ENCODE measurements at regions not wholly inside any gene's neighbourhood (a gene's known extent, or its start where the extent isn't known, plus 50 kb on each side); places are given as distances from the start of the nearest gene placed in this dataset.

DNA sequence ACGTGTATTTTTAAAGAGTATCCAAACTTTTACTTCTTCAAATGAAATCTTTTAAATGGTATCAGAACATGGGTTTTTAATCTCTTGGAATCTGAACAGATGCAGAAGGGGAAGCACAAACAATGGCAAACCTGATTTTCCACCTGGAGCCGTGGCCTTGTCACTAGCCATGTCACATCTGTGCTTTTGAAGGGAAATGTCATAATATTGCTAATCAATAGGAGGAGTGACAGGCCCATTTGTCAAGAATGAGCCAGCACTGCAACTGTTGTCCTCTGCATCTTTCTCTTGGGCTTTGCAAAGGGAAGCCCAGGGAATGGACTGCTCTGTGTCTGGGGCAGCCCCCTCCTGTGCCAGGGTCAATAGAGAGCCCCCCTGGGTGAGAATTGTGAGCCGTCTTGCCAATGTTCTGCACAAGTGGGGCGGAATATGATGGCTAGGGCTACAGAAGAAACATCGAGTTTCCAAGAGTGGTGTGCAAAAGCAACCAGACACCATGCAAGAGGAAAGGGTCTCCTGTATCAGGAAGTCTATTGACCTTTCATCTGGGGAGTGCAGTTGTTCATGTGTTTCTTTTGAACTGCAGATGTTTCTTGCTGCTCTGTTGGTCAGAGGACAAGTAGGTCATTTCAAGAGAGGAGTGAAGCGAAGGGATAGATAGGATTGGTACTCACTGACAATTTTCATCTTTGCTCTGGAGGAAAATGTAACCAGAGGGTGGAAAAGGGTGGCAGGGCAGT, 181.8 kb upstream of the NPVF start:
- ChIA-PET CTCF (no interaction called here), POLR2A (no interaction called here)
- no peak for TF ChIP-seq CTCF (IDR thresholded peaks at IDR 0.05; ENCODE audit: insufficient read depth, low read length, missing control alignments)
- DNase-seq (ENCODE audit: low read depth, low spot score): no peak
- H3K4me3 ChIP-seq (ENCODE audit: low read depth, low read length): no peak overlapping the region

- no peak for TF ChIP-seq CTCF (IDR thresholded peaks at IDR 0.05; ENCODE audit: insufficient read depth, low read length, missing control alignments)
- no peak overlapping the region for H3K4me3 ChIP-seq (ENCODE audit: low read depth, low read length)
- CTCF ChIA-PET: no interaction called here
- POLR2A ChIA-PET: no interaction called here
- DNase-seq (ENCODE audit: low read depth, low spot score): no peak
Observed at GRCh38 chr7:25420771-25421170, 192.5 kb upstream of the NPVF start.

DNA sequence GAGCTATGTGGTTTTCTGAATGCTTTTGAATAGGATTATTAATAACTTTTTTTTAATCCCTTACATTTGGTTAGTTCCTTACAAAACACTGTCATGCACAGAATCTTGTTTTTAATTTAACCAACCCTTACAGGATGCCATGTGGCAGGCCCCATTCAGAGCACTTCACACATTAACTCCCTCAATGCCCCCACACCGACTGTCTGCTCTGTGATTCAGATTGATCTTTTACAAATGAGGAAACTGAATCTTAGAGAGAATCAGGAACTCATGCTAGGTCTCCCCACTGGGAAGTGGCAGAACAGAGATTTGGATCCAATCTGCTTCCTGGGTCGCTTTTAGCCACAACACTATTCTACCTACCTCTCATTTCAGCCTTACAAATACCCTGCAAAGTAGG, 195.8 kb upstream of the NPVF start:
- TF ChIP-seq CTCF (IDR thresholded peaks at IDR 0.05; ENCODE audit: insufficient read depth, low read length, missing control alignments): no peak
- ChIA-PET CTCF (no interaction called here), POLR2A (no interaction called here)
- H3K4me3 ChIP-seq (ENCODE audit: low read depth, low read length): no peak overlapping the region
- no peak for DNase-seq (ENCODE audit: low read depth, low spot score)

GRCh38 chr7:25424855-25425254, 196.6 kb upstream of the NPVF start:
- POLR2A ChIA-PET: no interaction called here
- DNase-seq (ENCODE audit: low read depth, low spot score): no peak
- no peak overlapping the region for H3K4me3 ChIP-seq (ENCODE audit: low read depth, low read length)
- no peak for TF ChIP-seq CTCF (IDR thresholded peaks at IDR 0.05; ENCODE audit: insufficient read depth, low read length, missing control alignments)
- CTCF ChIA-PET: no interaction called here

DNA sequence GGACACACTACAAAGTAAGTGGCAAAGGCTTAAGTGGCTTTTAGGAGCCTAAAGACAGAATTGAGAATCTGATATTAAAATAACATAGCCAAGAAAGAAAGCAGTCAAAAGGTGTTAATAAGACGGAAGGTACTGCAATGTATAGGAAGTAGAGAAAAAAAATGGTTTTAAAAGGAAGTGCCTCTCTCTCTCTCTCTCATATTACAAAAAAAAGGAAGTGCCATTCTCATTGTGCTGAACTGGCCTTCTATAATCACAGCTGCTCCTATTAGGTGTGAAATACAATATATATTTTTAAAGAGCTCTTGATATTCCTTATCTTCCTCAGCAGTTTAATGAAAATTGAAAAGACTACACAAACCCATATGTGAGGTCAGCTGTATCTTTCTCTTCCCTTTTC, 199.4 kb upstream of the NPVF start:
- no peak for TF ChIP-seq CTCF (IDR thresholded peaks at IDR 0.05; ENCODE audit: insufficient read depth, low read length, missing control alignments)
- ChIA-PET POLR2A (no interaction called here), CTCF (no interaction called here)
- DNase-seq (ENCODE audit: low read depth, low spot score): no peak
- H3K4me3 ChIP-seq (ENCODE audit: low read depth, low read length): no peak overlapping the region

DNA sequence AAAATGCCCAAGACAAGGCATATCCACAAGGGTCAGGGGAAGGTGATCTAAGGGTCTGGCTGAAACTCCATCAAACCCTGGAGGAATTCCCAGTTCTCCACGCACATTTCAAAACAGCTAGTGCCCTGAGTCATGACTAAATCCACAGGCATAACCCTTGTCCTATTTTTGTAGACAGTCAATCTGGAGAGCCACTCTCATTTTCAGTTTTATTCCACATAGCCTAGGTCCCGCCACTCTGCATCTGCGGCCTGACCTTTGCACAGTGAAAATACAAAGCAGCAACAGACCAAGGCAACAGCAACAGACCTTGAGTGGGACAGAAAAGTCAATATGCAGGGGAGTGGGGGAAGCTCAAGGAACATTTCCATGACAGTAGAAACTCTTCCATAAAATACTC, 201.4 kb upstream of the NPVF start:
- ChIA-PET POLR2A (no interaction called here), CTCF (no interaction called here)
- H3K4me3 ChIP-seq (ENCODE audit: low read depth, low read length): no peak overlapping the region
- no peak for TF ChIP-seq CTCF (IDR thresholded peaks at IDR 0.05; ENCODE audit: insufficient read depth, low read length, missing control alignments)
- no peak for DNase-seq (ENCODE audit: low read depth, low spot score)

Measured in AG04449 (cell line).